Stimulated activated CD4-positive, alpha-beta T cell treated with anti-CD3 and anti-CD28 coated beads, Interleukin-4, amount 100 ng/mL, for 48 hours (primary cell): ENCODE measurements at regions not wholly inside any gene's neighbourhood (a gene's known extent, or its start where the extent isn't known, plus 50 kb on each side); places are given as distances from the start of the nearest gene placed in this dataset.
A peak's percentile ranks its signal among the peaks of the same experiment; 100 is the strongest.
"Not testable (repeated sequence)": the region's sequence is repeated elsewhere in the genome, so short reads cannot be mapped to it uniquely, and the experiment has no call there.

Experiments
- DNase-seq, 2 donors: peaks; one replicate each; pipeline ENCODE4 v3.0.0-alpha.2; 2020; ENCODE audit warnings: low read depth in 2 of 2

DNA sequence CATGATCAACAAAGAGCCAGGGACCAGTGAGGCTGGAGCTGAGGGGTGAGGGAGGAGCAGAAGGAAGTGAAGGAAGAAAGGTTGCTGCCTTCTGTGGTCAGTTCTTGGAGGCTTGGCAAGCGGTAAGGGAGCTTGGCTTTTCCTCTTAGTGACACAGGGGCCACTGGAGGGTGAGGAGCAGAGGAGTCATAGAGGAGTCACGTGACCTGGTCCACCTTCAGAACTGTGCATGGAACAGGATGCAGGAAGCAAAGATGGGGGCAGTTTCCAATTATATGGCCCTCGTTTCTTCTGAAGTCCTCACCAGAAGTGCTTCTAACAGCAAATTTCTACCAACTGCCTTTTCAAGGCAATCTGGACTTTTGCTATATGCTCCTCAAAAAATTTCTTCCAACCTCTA lies 326.9 kb upstream of the SMIM21 start:
- DNase-seq: no peak

DNA sequence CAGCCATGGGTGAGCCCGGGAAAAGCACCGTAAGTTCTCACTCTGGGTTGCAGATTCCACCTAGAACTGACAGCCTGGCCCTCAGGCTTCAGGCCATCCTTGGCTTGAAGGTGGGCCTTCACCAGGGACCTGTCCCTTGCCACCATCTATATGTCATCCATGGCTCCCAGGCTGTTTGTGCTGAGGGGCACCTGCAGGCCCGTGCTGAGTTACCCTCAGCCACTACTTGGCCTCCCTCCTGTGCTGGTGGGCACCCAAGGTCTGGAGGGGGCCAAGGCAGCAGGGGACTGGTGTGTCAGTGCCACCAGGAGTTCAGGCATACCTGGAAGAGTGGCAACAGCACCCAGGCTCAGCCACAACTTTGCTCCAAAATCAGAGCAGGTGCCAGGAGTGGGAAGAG lies 326.2 kb upstream of the SMIM21 start:
- no peak for DNase-seq

DNA sequence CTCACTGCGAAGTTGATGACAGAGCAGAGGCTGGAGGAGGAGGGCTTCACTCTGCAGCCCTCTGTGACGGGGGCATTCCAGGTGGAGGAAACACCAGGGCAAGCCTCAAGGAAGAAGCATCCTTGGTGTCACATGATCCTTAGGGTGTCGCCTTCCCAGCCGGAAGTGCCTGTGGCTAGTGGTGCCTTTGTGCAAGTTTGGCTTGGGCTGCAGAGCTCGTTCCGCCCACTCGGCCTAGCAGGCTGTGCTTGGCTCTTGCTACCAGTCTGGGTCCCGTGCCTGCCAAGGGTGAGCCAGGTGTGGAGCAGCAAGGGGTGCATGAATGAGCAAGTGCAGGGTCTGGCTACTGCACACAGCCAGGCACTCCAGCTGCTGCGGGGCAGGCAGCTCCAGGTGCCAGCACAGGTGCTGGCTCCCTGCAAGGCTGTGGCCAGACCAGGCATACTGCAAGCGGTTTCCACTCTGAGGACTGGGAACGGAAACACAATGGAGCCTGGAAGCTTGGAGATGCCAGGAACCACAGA lies 325.3 kb upstream of the SMIM21 start:
- no peak for DNase-seq

DNA sequence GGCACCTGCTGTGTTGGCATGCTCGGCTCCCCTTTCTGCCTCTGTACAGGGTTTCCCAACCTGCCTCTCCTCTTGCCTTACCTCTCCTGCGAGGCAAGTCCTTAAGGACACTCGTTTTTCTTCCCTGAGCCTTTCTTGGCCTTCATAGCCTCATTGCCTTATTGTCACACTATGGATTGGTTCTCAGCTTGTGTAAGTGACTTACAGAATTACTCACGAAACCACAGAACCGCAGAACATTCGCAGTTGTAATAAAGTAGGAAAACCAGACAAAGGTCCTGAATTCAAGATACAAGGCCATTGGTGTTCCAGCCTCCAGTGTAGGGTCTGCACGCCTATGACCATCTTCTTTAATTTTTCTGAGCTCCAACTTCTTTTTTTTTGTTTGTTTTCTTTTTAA lies 317.6 kb upstream of the SMIM21 start:
- DNase-seq: no peak

DNA sequence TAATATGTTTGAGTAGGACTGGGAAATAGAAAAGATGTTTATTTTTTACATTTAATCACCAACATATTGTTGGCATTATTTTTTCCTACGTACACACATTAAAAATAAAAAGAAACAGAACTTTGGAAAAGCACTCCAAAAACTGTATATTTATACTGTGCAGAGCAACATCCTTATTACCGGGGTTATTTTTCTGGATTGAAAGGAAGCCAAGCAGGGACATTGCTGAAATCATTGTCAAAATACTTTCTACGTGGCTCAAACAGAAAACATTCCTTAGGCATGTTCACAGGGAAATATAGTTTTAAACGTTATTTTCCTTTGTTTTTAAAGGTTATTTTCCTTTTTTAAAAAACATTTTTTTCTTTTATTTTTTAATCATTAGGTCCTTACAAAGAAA lies 315.0 kb upstream of the SMIM21 start:
- no peak for DNase-seq

DNA sequence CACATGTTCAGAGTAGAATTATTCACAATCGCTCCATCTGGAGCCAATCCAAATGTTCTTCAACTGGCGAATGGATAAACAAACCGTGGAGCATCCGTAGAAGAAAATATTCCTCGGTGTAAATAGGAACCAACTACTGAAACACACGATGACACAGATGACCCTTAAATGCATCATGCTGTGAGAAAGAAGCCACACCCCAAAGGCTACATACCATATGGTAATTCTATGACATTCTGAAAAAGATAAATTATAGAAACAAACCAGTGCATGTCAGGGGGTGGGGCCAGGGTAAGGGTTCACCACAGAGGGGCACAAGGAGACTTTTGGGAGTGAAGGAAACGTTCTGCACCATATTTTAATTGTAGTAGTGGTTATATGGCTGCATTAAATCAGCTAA lies 312.2 kb upstream of the SMIM21 start:
- no peak for DNase-seq

DNA sequence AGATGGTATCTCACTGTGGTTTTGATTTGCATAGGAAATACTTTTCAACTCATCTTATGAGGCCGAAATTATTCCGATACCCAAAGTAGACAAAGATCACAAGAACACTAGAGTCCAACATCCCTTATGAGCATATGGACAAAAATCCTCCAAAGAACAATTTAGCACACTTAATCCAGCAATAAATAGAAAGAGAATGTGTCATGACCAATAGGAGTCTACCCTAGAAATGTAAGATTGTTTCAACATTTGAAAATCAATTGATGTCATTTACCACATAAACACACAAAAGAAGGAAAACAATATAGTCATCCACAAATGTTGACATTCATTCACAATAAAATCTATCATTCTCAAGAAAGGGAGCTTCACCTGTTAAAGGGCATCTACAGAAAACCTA lies 307.8 kb upstream of the SMIM21 start:
- DNase-seq: no peak

DNA sequence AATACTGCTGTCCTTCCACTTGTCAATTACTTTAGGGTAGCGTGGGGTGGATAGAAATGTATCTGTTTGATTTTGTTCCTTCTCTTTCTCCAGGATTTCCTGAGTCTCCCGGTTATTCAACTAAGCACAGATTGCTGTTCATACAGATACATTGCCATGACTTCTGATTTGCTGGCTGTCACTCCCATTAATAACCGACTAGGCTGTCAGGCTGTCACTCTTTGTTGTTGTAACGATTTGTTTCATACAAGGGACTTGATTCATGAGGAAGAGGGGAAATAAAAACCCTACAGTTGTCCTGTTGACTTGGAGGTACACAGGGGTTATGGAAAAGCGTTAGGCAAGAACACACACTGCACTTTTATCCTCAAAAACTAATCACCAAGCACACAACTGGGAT lies 302.7 kb upstream of the SMIM21 start:
- no peak for DNase-seq

DNA sequence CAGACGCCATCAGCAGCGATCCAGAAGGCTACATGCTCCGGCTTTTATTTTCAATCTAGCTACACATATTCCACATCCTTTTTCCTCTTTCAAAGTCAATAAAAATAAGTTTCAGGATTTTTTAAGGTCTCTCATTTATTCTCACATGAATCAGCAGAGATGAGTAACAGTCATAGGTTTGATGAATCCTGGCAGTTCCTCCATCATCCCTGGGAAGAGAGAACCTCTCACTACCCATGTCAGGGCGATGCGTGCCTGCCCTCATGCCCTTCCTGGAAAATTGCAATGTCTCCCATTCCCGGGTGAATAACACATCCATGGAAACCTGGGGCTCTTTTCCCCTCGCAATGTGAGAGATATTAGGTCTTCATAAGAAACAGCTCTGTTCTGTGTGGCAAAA lies 301.1 kb upstream of the SMIM21 start:
- no peak for DNase-seq

DNA sequence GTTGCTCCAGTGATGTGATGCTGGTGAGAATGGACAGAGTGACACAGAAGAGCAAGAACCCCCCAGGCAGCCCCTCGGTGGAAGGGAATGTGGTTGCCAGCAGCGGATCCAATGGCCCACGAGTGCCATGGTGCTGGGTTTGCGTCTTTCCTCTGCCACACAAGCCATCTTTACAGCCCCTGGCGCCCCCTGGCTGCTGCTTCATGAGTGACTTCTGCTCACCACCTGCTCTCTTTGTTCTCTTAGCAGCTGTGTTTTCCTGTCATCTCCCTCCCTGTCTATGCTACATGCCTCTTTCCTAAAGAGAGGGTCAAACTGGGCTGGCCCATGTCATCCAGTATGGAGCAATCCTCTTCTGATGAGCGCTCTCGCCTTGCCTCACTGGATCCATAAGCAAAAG lies 300.0 kb upstream of the SMIM21 start:
- peak; percentile 23 to 25 for DNase-seq

DNA sequence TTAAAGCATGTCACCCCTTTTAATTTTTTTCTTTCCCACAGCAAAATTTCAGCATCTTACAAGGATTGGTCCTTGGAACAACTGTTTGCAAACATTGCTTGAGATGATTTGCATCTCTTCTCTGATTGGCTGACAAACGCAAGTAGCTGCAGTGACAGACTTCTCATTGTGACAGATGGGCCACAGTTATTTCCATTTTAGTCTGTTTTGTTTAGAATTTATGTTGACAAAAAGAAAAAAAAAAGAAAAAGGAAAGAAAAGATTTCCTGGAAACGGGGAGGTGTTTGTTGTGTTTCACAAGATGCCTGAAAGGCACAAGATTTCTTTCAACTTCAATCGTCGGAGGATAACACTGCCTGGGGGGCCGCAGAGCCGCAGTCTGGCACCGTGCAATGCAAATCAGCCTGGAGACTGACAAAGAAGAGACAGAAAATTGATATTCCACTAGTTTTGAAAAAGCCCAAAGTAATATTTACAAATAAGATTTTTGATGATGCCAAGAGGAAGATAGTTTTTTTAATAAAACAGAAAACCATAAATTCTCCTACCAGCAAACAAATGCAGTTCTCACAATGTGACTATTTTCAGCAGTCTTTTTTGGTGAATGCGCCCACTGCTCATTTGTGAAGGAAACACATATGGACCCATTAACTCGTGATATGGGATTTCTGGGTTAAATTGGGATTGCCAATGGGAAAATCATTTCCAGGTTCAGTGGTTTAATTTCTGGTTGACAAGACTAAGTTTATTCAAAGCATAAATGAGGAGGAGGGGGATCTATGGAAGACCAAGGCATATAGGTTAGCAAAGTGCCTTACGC lies 296.2 kb upstream of the SMIM21 start:
- DNase-seq: no peak

DNA sequence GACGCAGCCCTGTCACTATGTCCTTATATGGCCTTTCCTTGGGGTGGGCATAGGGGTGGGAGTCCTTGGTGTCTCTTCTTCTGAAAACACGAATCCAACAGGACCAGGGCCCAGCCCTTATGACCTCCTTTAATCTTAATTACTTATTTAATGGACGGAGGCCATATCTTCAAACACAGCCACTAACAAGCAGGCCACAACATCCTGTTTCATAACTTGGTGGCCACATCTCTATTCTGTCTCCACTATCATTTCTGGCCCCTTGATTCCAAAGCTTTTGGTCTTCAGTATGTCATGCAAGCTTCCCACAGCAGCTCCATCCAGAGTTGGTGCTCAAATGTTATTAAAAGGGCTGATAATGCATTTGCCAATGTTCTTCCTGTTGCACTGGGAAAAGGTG lies 287.3 kb upstream of the SMIM21 start:
- DNase-seq: no peak

DNA sequence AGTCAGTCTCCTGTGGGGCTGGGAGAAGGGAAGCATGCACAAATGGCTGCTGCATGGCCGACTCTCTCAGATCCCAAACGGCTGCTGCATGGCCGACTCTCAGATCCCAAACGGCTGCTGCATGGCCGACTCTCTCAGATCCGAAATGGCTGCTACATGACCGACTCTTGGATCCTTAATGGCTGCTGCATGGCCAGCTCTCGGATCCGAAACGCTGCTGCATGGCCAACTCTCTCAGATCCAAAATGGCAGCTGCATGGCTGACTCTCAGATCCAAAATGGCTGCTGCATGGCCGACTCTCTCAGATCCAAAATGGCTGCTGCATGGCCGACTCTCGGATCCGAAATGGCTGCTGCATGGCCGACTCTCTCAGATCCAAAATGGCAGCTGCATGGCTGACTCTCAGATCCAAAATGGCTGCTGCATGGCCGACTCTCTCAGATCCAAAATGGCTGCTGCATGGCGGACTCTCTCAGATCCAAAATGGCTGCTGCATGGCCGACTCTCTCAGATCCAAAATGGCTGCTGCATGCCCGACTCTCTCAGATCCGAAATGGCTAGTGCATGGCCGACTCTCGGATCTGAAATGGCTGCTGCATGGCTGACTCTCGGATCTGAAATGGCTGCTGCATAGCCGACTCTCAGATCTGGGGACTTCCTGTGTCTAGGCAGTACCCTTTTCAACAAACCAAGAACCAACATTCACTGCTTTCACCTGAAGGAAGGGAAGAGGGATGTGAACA lies 284.8 kb upstream of the SMIM21 start:
- not testable (repeated sequence) for DNase-seq

DNA sequence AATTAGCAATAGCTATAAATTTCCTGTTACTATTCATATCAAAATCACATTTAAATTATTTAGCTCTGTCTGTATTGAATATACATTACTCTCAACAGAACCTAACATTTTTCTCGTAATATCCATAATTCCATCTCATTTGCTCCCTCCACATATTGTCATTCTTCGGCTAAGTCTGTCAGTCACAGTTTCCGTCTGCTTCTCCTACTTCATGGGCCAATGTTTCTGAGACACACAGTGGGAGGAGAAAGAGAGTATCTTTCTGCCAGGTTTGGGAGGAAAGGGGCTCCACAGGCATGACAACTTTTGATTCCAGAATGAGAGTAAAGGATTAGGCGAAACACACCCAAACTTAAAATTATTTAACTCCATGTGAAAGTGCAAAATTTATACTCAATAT lies 273.1 kb upstream of the SMIM21 start:
- no peak for DNase-seq

DNA sequence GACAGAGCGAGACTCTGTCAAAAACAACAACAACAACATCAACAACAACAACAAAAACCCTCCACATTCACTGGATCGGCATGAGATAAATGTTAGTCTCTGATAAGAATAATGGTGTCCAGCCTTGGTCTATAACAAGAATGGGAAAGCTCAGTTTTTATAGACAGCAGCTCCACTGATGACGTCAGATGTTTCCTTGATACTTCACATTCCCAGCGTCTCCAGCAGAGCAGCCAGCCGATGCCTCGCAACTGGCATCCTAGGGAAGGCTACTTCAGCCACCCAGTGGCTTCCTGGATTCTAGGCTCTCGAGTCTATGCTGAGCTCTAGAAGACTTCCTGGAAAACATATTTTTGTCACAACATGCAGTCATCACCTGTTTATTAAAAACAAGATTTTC lies 271.4 kb upstream of the SMIM21 start:
- DNase-seq: no peak

DNA sequence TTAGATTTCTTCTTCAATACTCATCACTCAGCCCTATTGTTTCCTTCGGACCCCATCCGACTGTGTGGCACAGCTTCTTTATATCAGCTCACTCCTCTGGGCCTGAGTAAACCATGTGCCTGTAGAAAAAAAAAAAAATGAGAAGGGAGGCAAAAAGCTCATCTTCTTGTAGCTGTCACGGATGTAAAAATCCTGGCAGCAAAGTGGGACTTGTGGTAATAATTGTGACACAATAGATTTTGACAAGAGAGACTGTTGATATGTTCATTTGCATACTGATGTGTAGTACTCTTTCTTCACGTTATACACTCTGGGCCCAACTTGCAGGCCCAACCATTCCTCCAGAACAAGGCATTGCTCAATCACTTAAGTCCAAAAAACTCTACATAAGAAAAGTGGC lies 270.0 kb upstream of the SMIM21 start:
- no peak for DNase-seq

DNA sequence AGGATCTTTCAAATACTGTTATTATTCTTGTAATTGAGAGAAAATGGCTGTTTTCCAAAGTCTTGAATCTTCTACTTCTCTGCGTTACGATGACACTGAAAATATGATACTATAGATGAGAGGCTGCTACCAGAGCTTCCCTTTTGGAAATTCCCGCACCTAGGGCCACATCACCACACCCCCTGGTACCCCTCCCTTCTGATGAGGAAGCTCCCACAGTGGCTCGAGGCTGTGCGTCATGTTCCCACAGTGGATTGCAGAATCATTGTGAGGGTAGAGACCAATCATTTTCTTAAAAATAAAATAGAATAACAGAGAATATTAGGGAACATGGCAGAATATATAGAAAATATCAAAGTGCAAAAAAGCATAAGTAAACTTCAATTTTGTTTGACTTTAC lies 268.9 kb upstream of the SMIM21 start:
- no peak for DNase-seq

DNA sequence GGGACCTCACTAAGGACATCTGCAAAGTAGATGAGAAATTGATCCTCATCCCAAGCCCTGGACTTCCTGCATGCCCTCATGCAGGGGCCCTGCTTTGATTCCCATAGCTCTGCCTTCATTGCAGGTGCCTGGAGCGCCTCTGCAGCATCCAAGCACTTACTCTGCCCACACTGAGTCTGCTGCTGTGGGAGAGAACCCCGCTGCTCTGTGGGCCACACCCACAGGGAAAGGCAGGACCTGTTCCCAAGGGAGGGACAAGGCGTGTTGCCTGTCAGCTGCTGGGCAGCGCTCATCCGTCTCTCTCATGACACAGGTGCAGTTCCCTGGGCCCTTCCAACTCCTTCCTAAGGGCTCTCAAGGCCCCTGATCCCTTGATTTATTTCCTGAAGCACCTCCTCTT lies 266.8 kb upstream of the SMIM21 start:
- no peak for DNase-seq

DNA sequence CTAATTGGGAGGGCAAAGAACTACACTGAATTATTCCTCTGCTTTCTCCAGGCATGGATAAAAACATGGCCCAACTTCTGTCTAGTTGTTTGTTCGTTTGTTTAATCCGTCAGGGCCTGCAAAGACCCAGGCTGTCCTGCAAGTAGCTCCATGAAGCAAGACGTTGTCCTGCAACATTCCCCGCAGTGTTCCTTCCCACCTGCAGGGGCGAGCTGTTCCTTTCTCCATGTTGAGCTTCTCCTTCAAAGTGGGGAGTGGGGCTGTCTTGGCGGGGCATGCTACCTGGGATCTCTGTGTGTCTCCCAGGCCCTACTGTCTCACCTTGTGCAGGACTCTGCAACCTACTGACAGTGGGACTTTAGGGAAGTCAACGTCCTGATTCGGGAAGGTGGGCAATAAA lies 264.0 kb upstream of the SMIM21 start:
- no peak for DNase-seq

DNA sequence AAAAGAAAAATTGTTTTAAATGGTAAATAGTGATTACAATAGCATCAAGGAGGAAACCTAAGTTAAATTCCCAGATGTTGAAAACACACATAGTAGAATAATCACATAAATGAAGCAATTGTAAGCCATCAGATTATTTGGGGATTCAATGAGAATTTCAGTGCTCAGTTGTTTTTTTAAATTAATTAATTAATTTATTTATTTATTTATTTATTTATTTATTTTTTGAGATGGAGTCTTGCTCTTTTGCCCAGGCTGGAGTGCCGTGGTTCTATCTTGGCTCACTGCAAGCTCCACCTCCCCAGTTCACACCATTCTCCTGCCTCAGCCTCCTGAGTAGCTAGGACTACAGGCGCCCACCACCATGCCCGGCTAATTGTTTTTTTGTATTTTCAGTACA lies 262.8 kb upstream of the SMIM21 start:
- DNase-seq: not testable (repeated sequence)

DNA sequence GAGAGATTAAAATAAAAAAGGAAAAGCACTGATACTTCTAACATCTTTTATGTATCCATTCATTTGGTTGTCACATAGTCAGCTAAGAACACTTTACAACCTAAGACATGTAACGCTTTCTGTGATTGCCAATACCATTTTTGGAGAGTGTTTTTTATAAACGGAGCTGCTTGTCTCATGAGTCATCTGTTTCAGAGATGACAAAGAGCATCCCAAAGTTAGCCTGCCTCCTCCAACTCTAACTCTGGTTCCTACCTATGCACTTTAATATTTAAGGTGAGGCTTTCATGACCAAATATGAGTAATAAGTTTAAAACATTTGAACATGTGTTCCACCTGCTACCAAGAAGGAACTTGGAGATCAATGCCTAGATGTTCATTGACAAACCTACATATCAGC lies 260.1 kb upstream of the SMIM21 start:
- DNase-seq: no peak

DNA sequence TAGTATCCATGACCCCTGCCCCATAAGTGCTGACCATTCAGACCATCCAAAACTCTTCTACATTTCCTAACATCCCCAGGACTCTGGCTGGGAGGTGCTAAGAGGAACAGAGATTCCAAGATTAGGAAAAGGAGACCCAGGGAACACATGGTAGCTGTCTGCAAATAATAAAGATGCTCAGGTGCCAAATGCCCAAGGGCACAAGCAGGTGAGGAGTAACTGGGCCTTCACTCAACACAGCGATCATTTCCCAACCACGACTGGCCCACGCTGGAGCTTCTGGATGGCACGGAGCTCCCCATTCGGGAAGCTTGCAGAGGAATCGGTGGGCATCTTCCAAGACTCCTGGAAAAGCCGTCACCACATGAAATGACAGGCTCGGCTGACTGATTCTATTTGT lies 255.9 kb upstream of the SMIM21 start:
- DNase-seq: no peak

DNA sequence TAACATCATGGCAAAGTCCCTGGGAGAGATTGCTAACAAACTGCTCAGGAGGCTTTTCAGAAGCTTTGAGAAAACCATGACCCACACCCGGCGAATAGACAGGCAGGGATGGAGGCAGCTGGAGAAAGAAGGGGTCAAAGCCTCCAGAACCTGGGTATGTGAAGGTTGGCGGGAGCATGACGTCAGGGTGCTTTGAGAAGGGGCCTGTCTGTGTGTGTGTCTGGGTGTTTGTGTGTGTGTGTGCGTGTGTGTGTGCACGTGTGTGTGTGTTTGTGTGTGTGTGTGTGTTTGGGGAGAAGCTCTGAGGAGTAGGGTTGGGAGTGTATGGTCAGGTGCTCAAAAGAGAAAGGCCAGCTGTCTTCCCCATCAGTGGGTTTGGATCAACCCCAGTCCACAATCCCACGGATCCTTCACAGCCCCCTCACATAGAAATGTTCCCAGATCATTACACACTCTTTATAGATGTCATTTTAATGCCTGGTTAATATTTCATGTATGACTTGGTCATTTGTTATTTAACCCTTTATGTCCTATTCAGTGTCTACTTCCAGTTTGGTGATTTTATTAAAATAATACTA lies 254.1 kb upstream of the SMIM21 start:
- DNase-seq: no peak
